ENCODE measurements at regions not wholly inside any gene's neighbourhood (a gene's known extent, or its start where the extent isn't known, plus 50 kb on each side); places are given as distances from the start of the nearest gene placed in this dataset.
"Not testable (repeated sequence)": the region's sequence is repeated elsewhere in the genome, so short reads cannot be mapped to it uniquely, and the experiment has no call there.

- Mint-ChIP-seq H3K4me3 (no peak overlapping the region), H3K27me3 (peaks cover 43% of the 10 kb centered on the region), H3K9me3 (peaks cover 14% of the 10 kb centered on the region), H3K36me3 (ENCODE audit: low read depth) (peaks cover 2% of the 10 kb centered on the region), H3K4me1 (no peaks in the 10 kb centered on the region), H3K27ac (no peak overlapping the region)
- DNase-seq = no peak
- no peak for ATAC-seq
Measured at GRCh38 chr1:38481871-38482826, 377.4 kb downstream of the RRAGC start.

- not testable (repeated sequence) for H3K4me1 Mint-ChIP-seq; H3K36me3 Mint-ChIP-seq (ENCODE audit: low read depth); ATAC-seq; H3K27ac Mint-ChIP-seq; H3K4me3 Mint-ChIP-seq; DNase-seq
- peaks cover 14% of the 10 kb centered on the region for H3K9me3 Mint-ChIP-seq
- H3K27me3 Mint-ChIP-seq = peaks cover 50% of the 10 kb centered on the region
Measured at GRCh38 chr1:38479662-38480061, 379.9 kb downstream of the RRAGC start.

- Mint-ChIP-seq H3K36me3 (ENCODE audit: low read depth) (peaks cover 2% of the 10 kb centered on the region), H3K27ac (no peak overlapping the region), H3K4me1 (peaks cover 10% of the 10 kb centered on the region), H3K4me3 (no peak overlapping the region), H3K9me3 (peaks cover 14% of the 10 kb centered on the region), H3K27me3 (peaks cover 54% of the 10 kb centered on the region)
- ATAC-seq = no peak
- no peak for DNase-seq
Measured at GRCh38 chr1:38477811-38478210, 381.8 kb downstream of the RRAGC start.

- peak overlapping the region; percentile 50 for H3K4me3 Mint-ChIP-seq
- ATAC-seq (no peak), DNase-seq (no peak)
- H3K9me3 Mint-ChIP-seq = peaks cover 14% of the 10 kb centered on the region
- peak overlapping the region; percentile 27 for H3K27ac Mint-ChIP-seq
- H3K36me3 Mint-ChIP-seq (ENCODE audit: low read depth) = peaks cover 2% of the 10 kb centered on the region
- peaks cover 61% of the 10 kb centered on the region for H3K27me3 Mint-ChIP-seq
- peaks cover 10% of the 10 kb centered on the region for H3K4me1 Mint-ChIP-seq
Measured at GRCh38 chr1:38476850-38477178, 382.8 kb downstream of the RRAGC start.

GRCh38 chr1:38476111-38476849 is 383.3 kb downstream of the RRAGC start:
- H3K27ac Mint-ChIP-seq = peak overlapping the region; percentile 27
- ATAC-seq = no peak
- peaks cover 59% of the 10 kb centered on the region for H3K27me3 Mint-ChIP-seq

GRCh38 chr1:38475624-38476005 is 384.0 kb downstream of the RRAGC start:
- ATAC-seq (no peak), DNase-seq (no peak)
- Mint-ChIP-seq H3K9me3 (peaks cover 14% of the 10 kb centered on the region), H3K4me1 (peaks cover 10% of the 10 kb centered on the region), H3K36me3 (ENCODE audit: low read depth) (peaks cover 2% of the 10 kb centered on the region), H3K4me3 (peak overlapping the region; percentile 54), H3K27me3 (peaks cover 58% of the 10 kb centered on the region), H3K27ac (no peak overlapping the region)

More at GRCh38 chr1:38476111-38476849, 383.3 kb downstream of the RRAGC start:
- Mint-ChIP-seq H3K36me3 (ENCODE audit: low read depth) (peaks cover 2% of the 10 kb centered on the region), H3K4me1 (peaks cover 10% of the 10 kb centered on the region), H3K4me3 (peak overlapping the region; percentile 50), H3K9me3 (peaks cover 14% of the 10 kb centered on the region)
- DNase-seq = no peak

GRCh38 chr1:38474738-38475623 is 384.6 kb downstream of the RRAGC start:
- Mint-ChIP-seq H3K27ac (peak overlapping the region; percentile 45), H3K27me3 (peaks cover 60% of the 10 kb centered on the region), H3K4me1 (peaks cover 10% of the 10 kb centered on the region), H3K9me3 (peaks cover 14% of the 10 kb centered on the region), H3K4me3 (peak overlapping the region; percentile 54), H3K36me3 (ENCODE audit: low read depth) (peaks cover 2% of the 10 kb centered on the region)
- no peak for DNase-seq
- ATAC-seq = peak; percentile 49

GRCh38 chr1:38466487-38466886 is 393.1 kb downstream of the RRAGC start:
- DNase-seq (no peak), ATAC-seq (no peak)
- no peak overlapping the region for H3K27ac Mint-ChIP-seq
- H3K9me3 Mint-ChIP-seq = no peaks in the 10 kb centered on the region
- H3K4me1 Mint-ChIP-seq = no peaks in the 10 kb centered on the region
- H3K4me3 Mint-ChIP-seq = no peak overlapping the region
- H3K27me3 Mint-ChIP-seq = peaks cover 27% of the 10 kb centered on the region
- H3K36me3 Mint-ChIP-seq (ENCODE audit: low read depth) = no peaks in the 10 kb centered on the region

GRCh38 chr1:38465460-38465859 is 394.1 kb downstream of the RRAGC start:
- no peaks in the 10 kb centered on the region for H3K36me3 Mint-ChIP-seq (ENCODE audit: low read depth)
- DNase-seq = no peak
- no peak overlapping the region for H3K4me3 Mint-ChIP-seq
- H3K4me1 Mint-ChIP-seq = no peaks in the 10 kb centered on the region
- no peaks in the 10 kb centered on the region for H3K9me3 Mint-ChIP-seq
- ATAC-seq = no peak
- H3K27ac Mint-ChIP-seq = no peak overlapping the region
- peaks cover 22% of the 10 kb centered on the region for H3K27me3 Mint-ChIP-seq

GRCh38 chr1:38464071-38464661 is 395.4 kb downstream of the RRAGC start:
- ATAC-seq = no peak
- Mint-ChIP-seq H3K27ac (no peak overlapping the region), H3K4me1 (no peaks in the 10 kb centered on the region), H3K4me3 (no peak overlapping the region), H3K27me3 (peaks cover 29% of the 10 kb centered on the region), H3K36me3 (ENCODE audit: low read depth) (no peaks in the 10 kb centered on the region), H3K9me3 (no peaks in the 10 kb centered on the region)
- DNase-seq = no peak

GRCh38 chr1:38463074-38463473 is 396.5 kb downstream of the RRAGC start:
- H3K27ac Mint-ChIP-seq = no peak overlapping the region
- no peak for ATAC-seq
- H3K27me3 Mint-ChIP-seq = peaks cover 31% of the 10 kb centered on the region

GRCh38 chr1:38456531-38456876 is 403.1 kb downstream of the RRAGC start:
- H3K27me3 Mint-ChIP-seq = peaks cover 13% of the 10 kb centered on the region
- no peak for DNase-seq
- no peak for ATAC-seq
- H3K36me3 Mint-ChIP-seq (ENCODE audit: low read depth) = no peaks in the 10 kb centered on the region
- H3K4me3 Mint-ChIP-seq = no peak overlapping the region
- H3K9me3 Mint-ChIP-seq = no peaks in the 10 kb centered on the region
- H3K27ac Mint-ChIP-seq = no peak overlapping the region
- H3K4me1 Mint-ChIP-seq = no peaks in the 10 kb centered on the region

More at GRCh38 chr1:38463074-38463473, 396.5 kb downstream of the RRAGC start:
- no peaks in the 10 kb centered on the region for H3K9me3 Mint-ChIP-seq
- no peak overlapping the region for H3K4me3 Mint-ChIP-seq
- H3K36me3 Mint-ChIP-seq (ENCODE audit: low read depth) = no peaks in the 10 kb centered on the region
- H3K4me1 Mint-ChIP-seq = no peaks in the 10 kb centered on the region
- no peak for DNase-seq

- Mint-ChIP-seq H3K4me1 (no peaks in the 10 kb centered on the region), H3K9me3 (no peaks in the 10 kb centered on the region), H3K27ac (no peak overlapping the region), H3K27me3 (peaks cover 13% of the 10 kb centered on the region), H3K36me3 (ENCODE audit: low read depth) (no peaks in the 10 kb centered on the region), H3K4me3 (no peak overlapping the region)
- no peak for DNase-seq
- no peak for ATAC-seq
Measured at GRCh38 chr1:38455829-38456530, 403.6 kb downstream of the RRAGC start.
